NCI-H2171 treated with DMSO at 0.1 percent for 48 hours (cell line): ENCODE measurements at regions not wholly inside any gene's neighbourhood (a gene's known extent, or its start where the extent isn't known, plus 50 kb on each side); places are given as distances from the start of the nearest gene placed in this dataset.

Experiments used
- DNase-seq: peaks from one replicate; lab custom pipeline; 2025; lab: John Stamatoyannopoulos, UW

DNA sequence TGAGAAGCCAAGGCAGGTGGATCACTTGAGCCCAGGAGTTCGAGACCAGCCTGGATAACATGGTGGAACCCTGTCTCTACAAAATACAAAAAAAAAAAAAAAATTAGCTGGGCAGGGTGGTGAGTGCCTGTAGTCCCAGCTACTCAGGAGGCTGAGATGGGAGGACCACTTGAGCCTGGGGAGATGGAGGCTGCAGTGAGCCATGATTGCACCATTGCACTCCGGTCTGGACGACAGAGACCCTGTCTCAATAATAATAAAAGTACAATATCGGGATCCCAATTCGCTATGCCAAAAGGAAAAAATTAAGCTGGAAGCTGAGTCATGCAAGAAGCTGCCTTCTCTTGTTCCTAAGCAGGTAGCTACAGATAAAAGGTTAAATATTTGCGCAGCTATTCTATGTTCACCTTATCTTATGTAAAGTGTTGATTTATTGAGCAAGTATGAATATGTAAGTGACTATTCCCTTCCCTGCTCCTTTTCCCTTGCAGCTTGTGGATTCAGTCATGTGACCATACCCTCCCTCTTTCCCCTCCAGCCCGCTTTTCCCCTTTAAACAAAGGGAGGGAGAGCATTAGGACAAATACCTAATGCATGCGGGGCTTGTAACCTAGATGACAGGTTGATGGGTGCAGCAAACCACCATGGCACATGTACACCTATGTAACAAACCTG is 112.0 kb downstream of the LITAF start:
- no peak for DNase-seq

DNA sequence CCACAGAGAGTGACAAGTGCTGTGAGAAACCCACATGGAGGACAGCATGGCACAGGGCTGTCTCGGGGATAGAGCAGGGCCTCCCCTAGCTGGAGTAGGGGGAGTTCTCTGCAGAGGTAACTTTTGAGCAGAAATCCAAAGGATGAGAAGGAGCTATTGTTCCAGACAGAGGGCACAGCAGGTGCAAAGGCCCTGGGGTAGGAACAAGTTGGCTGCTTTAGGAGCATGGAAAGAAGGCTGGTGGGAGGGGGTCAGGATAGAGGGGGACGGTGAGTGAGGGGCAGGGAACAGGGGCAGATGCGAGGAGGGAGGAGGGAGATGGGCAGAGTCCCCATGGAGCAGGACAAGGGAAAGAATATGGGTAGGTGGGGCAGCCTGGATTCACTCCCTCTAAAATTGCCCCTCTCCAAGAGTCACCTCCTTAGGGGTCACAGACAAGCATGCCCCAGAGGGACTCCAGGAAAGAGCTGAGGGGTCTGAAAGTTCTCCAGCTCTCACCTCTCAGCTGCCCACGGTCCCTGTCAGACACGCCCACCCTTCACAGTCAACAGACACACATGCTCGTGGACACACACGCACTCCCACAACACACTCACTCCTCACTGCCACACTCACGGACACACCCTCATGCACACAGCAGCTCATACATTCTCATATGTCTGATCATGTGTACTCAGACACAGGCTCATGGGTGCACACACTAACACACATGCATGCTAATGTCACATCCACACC is 110.7 kb downstream of the LITAF start:
- DNase-seq: no peak

DNA sequence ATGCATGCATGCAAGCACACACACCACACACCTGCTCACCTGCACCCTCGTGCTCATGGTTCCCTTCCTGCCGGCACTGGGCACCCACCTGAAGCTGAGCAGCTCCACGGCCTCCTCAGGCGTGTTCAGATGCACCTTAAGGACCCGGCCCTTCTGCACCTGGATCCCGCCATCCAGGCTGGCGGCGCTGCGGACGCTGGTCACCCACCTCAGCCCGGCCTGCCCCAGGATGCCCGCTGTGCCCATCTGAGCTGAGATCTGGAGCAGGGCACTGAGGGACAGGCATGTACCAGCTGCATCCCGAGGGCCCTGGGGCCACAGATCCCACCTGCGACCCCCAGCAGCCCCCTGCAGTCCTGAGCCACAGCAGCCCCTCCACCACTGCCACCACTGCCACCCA is 110.0 kb downstream of the LITAF start:
- DNase-seq: no peak

DNA sequence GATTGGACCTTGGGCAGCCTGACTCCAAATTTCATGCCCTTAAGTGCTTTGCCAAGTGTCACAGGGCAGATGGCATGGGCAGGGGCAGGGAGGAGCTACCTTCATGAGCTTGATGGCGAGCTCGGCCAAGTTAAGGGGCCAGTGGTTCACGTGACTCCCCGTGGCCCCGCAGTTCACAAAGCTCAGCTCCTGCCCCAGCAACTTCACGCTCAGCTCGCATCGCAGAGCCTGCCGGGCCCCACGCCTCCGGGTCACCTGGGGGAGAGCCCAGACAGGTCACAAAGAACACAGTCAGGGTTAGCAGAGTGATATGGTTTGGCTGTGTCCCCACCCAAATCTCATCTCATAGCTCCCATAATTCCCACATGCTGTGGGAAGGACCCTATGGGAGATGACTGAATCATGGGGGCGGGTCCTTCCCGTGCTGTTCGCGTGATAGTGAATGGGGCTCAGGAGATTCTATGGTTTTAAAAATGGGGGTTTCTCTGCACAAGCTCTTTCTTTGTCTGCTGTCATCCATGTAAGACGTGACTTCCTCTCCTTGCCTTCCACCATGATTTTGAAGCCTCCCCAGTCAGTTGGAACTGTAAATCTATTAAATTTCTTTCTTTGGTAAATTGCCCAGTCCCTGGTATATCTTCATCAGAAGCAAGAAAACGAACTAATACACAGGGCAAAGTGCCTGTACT is 108.1 kb downstream of the LITAF start:
- no peak for DNase-seq

DNA sequence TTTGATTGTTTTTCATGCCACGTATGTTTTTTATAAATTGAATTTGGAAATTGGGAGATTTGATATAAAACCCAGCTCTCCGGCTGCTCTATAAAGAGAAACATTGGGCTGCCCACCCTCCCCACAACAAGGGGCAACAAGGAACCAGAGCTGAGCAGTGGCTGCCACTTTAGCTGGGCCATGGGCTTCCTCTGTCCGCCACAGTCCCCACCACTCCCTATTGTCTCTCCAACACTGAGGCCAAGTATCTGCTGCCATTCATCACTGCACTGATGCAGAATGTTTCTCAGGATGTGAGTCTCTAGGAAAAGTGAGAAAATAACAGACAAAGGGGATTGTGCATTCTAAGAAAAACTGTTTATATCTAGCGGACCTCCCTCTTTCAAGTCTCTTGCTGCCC is 106.8 kb downstream of the LITAF start:
- DNase-seq: no peak

- DNase-seq: no peak
Measured at GRCh38 chr16:11480634-11481033, 106.1 kb downstream of the LITAF start.

GRCh38 chr16:11481987-11482386 is 104.7 kb downstream of the LITAF start:
- no peak for DNase-seq

DNA sequence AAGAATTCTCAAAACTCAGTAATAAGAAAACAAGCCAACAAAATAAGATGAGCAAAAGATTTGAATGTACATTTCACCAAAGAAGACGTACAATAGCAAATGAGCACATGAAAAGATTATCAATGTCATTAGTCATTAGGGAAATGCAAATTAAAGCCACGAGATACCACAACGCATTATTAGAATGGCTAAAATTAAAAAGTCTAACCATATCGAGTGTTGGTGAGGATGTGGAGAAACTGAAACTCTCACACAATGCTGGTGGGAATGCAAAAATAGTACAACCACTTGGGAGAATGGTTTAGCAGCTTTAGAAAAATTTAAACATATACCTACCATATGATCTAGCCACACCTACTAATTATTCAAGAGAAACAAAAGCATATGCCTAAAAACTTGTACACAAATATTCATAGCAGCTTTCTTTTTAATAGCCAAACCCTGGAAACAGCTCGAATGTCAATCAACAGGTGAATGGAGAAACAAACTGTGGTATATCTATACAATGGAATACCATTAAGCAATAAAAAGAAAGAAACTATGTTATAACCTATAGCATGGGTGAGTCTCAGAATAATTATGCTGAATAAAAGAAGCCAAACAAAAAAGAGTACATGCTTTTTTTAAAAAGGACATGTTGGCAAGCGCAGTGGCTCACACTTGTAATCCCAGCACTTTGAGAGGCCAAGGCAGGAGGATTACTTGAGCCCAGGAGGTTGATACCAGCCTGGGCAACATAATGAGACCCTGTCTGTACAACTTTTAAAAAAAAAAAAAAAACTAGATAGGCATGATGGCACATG is 103.6 kb downstream of the LITAF start:
- no peak for DNase-seq

DNA sequence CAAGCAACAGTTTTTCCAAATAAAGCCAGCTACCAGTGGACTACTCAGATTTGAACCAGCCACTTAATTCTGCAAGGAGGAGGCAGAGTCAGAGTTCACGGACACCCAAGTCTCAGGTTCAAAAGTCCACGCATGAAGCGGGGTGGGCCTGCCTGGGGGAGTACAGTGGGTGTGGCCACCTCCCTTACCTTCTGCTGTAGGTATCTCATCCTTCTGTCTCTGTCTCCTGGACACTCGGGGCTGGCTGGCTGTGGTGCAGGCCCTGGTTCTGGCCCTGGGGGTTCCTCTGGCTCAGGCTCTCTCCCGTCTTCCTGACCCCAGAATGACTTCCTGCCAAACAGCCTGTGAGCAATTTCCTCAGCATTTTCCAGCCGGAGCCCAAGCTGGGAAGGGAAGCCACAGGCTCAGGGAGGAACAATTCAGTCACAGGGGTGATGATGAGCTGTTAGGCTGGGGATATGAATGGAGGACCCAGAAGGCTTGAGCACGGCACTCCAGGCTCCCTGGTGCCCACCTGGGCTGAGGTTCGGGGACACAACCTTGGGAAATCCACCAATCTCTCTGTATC is 101.9 kb downstream of the LITAF start:
- no peak for DNase-seq

GRCh38 chr16:11485676-11486075 is 101.0 kb downstream of the LITAF start:
- no peak for DNase-seq

- no peak for DNase-seq
Measured at GRCh38 chr16:11487289-11487688, 99.4 kb downstream of the LITAF start.

GRCh38 chr16:11488304-11488703 is 98.4 kb downstream of the LITAF start:
- no peak for DNase-seq

DNA sequence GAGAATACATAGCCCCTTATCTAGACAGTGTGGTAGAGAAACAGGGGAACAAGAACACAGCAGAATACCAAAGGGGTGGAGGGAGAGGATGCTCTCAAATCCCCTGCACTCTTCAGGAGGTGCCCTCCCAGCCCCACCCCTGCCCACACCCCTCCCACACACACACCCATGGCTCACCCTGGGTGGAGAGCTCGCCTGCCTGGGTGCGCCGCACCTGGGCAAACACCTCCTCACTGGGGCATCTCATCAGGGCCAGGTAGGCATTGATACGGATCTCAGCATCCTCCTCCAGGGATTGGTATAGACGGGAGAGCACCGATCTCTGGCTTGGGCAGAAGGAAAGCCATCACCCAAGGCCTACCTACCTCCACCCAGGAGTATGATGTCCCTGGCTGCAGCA is 95.2 kb downstream of the LITAF start:
- no peak for DNase-seq

GRCh38 chr16:11492808-11493530 is 93.8 kb downstream of the LITAF start:
- DNase-seq: no peak

DNA sequence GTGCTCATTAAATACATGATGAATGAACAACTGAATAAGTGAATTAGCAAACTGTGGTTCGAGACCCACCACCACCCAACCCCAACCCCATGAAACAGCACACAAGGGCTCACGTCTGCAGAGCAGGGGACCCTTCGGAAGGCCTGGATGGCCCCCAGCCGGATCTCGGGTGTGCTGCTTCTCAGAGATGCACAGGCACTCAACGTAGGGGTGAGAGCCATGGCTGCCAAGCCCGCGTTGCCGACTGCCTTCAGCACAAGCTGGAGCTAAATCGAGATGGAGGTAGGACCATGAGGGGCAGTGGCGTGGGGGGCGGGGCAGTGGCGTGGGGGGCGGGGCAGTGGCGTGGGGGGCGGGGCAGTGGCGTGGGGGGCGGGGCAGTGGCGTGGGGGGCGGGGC is 93.2 kb downstream of the LITAF start:
- DNase-seq: no peak

DNA sequence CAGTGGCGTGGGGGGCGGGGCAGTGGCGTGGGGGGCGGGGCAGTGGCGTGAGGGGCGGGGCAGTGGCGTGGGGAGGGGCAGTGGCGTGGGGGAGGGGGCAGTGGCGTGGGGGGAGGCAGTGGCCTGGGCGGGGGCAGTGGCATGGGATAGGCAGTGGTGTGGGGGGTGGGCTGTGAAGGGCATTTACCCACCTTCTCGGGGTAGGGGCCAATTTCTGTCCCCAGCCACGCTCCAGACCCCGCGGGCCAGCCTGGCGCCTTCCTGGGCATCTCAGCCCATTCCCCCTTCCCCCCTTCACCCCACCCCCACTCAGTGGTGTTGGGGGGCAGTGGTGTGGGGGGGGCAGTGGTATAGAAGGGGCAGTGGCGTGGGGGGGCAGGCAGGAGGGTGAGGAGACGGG is 92.7 kb downstream of the LITAF start:
- DNase-seq: no peak

- DNase-seq: no peak
Measured at GRCh38 chr16:11494433-11494832, 92.3 kb downstream of the LITAF start.

- peak; percentile 52 for DNase-seq
Measured at GRCh38 chr16:11495066-11495407, 91.7 kb downstream of the LITAF start.
